AG09309 (cell line): ENCODE measurements at regions not wholly inside any gene's neighbourhood (a gene's known extent, or its start where the extent isn't known, plus 50 kb on each side); places are given as distances from the start of the nearest gene placed in this dataset.

ENCODE experiments used
- DNase-seq: peaks from one replicate; pipeline ENCODE4 v3.0.0-alpha.2; 2010; ENCODE audit warnings: low read depth
- H3K4me3 ChIP-seq: 2 replicates; pipeline ENCODE4 v1.5.1; 2011; ENCODE audit warnings: mild to moderate bottlenecking, low read depth, low read length, moderate library complexity; ENCODE audit not compliant: control insufficient read depth
- TF ChIP-seq, protein P1 (sequence below): IDR thresholded peaks from 2 replicates; pipeline ENCODE4 v1.5.1; 2011; ENCODE audit warnings: mild to moderate bottlenecking, low read depth, low read length, inconsistent platforms; ENCODE audit not compliant: insufficient read depth, control insufficient read depth; ENCODE audit errors: missing control alignments

DNA sequence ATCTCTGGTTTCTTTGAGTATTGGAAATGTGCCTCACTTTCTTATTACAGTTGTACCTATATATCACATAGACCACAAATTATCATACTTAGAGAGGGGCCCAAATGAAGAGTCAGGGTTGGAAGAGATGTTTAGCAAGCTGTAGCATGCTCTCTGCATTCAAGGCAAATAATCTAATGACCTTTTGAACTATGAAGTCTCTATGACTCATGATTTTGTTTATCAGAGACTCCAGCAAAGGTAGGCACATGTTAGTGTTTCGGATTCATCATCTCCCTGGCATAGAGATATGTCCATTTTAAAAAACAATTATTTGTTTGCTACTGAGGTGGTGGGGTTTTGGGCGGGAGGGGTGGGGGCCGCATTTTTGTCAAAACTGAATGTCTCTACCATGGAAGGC is 2000.1 kb downstream of the EFNA5 start:
- no peak overlapping the region for H3K4me3 ChIP-seq
- no peak for DNase-seq
- TF ChIP-seq, protein P1, sequence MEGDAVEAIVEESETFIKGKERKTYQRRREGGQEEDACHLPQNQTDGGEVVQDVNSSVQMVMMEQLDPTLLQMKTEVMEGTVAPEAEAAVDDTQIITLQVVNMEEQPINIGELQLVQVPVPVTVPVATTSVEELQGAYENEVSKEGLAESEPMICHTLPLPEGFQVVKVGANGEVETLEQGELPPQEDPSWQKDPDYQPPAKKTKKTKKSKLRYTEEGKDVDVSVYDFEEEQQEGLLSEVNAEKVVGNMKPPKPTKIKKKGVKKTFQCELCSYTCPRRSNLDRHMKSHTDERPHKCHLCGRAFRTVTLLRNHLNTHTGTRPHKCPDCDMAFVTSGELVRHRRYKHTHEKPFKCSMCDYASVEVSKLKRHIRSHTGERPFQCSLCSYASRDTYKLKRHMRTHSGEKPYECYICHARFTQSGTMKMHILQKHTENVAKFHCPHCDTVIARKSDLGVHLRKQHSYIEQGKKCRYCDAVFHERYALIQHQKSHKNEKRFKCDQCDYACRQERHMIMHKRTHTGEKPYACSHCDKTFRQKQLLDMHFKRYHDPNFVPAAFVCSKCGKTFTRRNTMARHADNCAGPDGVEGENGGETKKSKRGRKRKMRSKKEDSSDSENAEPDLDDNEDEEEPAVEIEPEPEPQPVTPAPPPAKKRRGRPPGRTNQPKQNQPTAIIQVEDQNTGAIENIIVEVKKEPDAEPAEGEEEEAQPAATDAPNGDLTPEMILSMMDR: no peak

DNA sequence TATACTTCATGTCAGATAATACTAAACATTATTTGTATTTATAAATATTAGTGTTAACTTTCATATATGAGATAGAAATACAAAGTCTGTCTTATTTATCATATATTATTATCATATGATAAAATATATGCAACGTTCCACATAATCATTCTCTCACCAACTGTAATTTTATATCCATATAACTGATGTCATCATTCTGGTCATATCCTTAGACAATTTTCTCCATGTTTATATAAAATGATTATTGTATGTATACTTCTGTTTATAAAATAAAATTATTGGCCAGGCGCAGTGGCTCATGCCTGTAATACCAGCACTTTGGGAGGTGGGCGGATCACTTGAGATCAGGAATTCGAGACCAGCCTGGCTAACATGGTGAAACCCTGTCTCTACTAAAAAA is 2007.1 kb downstream of the EFNA5 start:
- no peak for DNase-seq
- TF ChIP-seq, protein P1: no peak
- H3K4me3 ChIP-seq: no peak overlapping the region

DNA sequence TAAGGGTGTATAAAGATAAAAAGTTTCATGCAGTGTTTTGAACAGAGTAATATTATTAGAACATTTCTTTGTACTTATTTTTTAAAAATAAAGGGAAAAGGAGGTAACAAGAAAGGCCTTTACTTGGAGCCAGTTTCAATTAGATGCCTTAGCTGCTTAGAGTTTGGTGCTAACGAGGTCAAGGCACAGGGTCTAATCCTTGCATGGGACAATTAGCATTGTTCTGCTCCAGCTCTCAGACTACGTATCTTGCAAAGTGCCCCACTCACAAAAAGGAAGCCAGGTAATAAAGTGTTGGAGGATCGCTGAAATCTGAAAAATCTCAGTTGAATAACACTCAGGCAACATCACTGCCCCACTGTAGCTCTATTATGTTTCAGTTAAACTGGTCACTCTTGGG is 2011.3 kb downstream of the EFNA5 start:
- TF ChIP-seq, protein P1: no peak
- H3K4me3 ChIP-seq: no peak overlapping the region
- DNase-seq: no peak

DNA sequence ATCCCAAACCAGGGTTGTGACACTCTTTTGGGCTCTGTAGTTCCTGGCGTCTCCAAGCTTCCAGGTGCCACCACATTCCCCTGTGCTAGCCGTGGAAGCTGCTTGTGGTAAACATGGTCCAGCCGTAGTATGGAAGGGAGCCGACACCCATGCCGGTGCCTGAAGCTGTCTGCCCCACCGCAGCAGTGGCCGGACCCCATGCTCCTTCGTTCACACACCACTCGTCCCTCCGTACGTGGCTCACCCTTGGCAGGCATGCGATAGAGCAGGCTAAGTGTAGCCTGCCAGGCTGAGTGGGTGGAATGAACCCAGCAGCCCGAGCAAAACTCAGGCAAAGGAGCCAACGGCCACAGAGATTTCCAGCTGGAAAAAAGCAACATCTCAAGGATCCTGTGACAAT is 2030.4 kb downstream of the EFNA5 start:
- no peak overlapping the region for H3K4me3 ChIP-seq
- no peak for DNase-seq
- TF ChIP-seq, protein P1: no peak

DNA sequence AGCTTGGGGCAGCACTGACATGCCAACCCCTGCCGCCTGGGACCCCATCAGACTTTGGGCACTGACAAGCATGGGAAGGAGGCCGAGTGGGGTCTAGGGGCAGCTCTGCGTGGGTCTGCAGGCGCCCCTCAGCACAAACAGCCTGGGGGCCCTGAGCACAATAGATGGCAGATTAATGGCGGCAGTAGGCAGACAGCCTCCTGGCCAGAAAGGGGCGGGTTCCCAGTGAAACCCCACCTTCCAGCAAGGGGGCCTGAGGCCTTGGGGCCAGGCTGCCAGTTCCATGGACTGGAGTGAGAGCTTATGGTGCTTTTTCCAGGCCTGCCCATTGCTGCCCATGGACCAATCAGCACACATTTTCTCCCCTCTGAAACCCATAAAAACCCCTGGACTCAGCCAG is 2031.2 kb downstream of the EFNA5 start:
- TF ChIP-seq, protein P1: no peak
- DNase-seq: no peak
- no peak overlapping the region for H3K4me3 ChIP-seq

DNA sequence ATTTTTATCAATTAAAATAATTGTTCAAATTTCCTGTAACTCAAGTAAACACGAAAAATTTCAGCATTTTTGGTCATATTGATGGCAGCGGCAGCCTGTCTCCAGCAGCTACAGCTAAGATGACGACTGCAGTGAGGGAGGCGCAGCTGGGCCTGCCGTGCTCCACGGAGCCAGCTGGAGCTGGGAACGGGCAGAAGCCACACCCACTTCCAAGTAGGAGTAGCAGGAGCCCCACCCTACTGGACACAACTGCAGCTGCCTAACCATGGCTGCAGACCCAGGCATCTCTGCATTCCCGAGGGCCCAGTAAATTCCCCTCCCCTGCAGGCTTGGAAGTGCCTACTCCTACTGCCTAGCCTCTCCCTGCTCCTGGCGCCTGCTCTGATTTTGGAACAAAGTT is 2031.7 kb downstream of the EFNA5 start:
- no peak for DNase-seq
- TF ChIP-seq, protein P1: no peak
- no peak overlapping the region for H3K4me3 ChIP-seq

DNA sequence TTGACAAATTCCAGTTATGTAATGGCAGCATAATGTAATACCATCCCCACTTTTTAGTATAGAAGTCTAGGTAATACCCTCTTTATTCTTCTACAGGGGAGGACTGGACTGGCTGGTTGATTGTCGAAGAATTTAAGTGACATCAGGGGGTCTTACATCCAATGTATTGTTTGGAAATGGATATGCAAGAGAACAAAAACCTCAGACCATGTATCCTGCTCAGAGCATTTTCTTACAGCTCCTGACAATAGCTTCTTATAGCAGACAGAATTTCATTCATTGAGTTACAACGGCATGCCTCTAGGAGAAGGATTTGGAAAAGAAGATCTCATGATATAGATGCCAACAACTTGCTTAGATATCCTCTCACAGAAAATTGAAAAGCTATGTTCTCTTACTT is 2032.3 kb downstream of the EFNA5 start:
- no peak for DNase-seq
- no peak overlapping the region for H3K4me3 ChIP-seq
- TF ChIP-seq, protein P1: no peak
